HEK293 (cell line): ENCODE measurements at regions not wholly inside any gene's neighbourhood (a gene's known extent, or its start where the extent isn't known, plus 50 kb on each side); places are given as distances from the start of the nearest gene placed in this dataset.
"Not testable (repeated sequence)": the region's sequence is repeated elsewhere in the genome, so short reads cannot be mapped to it uniquely, and the experiment has no call there.

Experiments used
- CTCF ChIA-PET: fragments of 350-600 bp; formaldehyde crosslinking; extraction: SDS; loops from one replicate; lab custom pipeline; 2021; ENCODE audit warnings: antibody characterized with exemption; lab: Yijun Ruan, JAX
- POLR2A ChIA-PET: fragments of 300-600 bp; formaldehyde crosslinking; extraction: SDS; loops from one replicate; lab custom pipeline; 2020; ENCODE audit warnings: antibody characterized with exemption, inconsistent platforms; lab: Yijun Ruan, JAX
- H3K27ac ChIP-seq: fragments of 200-500 bp; sonication (Bioruptor generic); 2 replicates; pipeline ENCODE4 v1.5.1; 2014; ENCODE audit warnings: low read depth, low read length, control low read depth, inconsistent platforms; ENCODE audit errors: extremely low read depth
- H3K36me3 ChIP-seq, 2 experiments: fragments of 200-500 bp in 1 of 2; sonication (Bioruptor generic) in 1 of 2; 1 replicate in 1 of 2; 2 replicates in 1 of 2; pipeline ENCODE4 v1.5.1; 2014 to 2017; ENCODE audit warnings: inconsistent platforms in 2 of 2, low read length in 2 of 2; ENCODE audit not compliant: control insufficient read depth in 2 of 2, insufficient read depth in 1 of 2
- H3K4me1 ChIP-seq: fragments of 200-500 bp; sonication (Bioruptor generic); 2 replicates; pipeline ENCODE4 v1.5.1; 2014; ENCODE audit warnings: mild to moderate bottlenecking, low read length, inconsistent platforms; ENCODE audit not compliant: control insufficient read depth, insufficient read depth
- H3K4me3 ChIP-seq: 2 replicates; pipeline ENCODE4 v1.5.1; 2011; ENCODE audit warnings: low read depth, mild to moderate bottlenecking, control low read depth, low read length, moderate library complexity
- H3K9me3 ChIP-seq: fragments of 200-500 bp; sonication (Bioruptor generic); 2 replicates; pipeline ENCODE4 v1.5.1; 2014; ENCODE audit warnings: low read depth, low read length, inconsistent platforms; ENCODE audit not compliant: control insufficient read depth, insufficient read depth
- GLIS2 ChIP-seq: fragments of 450-650 bp; formaldehyde crosslinking; IDR thresholded peaks from 2 replicates; pipeline ENCODE4 v1.5.1; 2016; ENCODE audit warnings: missing biosample characterization, missing genetic modification characterization
- INSM2 ChIP-seq: fragments of 450-650 bp; formaldehyde crosslinking; IDR thresholded peaks from 2 replicates; pipeline ENCODE4 v1.5.1; 2016; ENCODE audit warnings: missing biosample characterization, missing genetic modification characterization
- PBX3 ChIP-seq: sonication (generic); formaldehyde crosslinking; IDR thresholded peaks from 2 replicates; pipeline ENCODE4 v1.8.1; 2022; ENCODE audit warnings: mild to moderate bottlenecking, moderate library complexity, missing genetic modification reagents
- SETDB1 ChIP-seq: IDR thresholded peaks from one replicate; pipeline ENCODE4 v1.6.1; 2017; ENCODE audit warnings: mild to moderate bottlenecking, low read length, moderate library complexity, mixed read lengths; ENCODE audit not compliant: insufficient read length
- YY1 ChIP-seq: fragments of 450-650 bp; formaldehyde crosslinking; IDR thresholded peaks from 2 replicates; pipeline ENCODE4 v1.5.1; 2018; ENCODE audit warnings: missing biosample characterization, missing genetic modification characterization
- ZNF280C ChIP-seq: fragments of 450-650 bp; formaldehyde crosslinking; IDR thresholded peaks from 2 replicates; pipeline ENCODE4 v1.5.1; 2016; ENCODE audit warnings: missing biosample characterization, missing genetic modification characterization
- ZNF423 ChIP-seq: fragments of 450-650 bp; formaldehyde crosslinking; IDR thresholded peaks from 2 replicates; pipeline ENCODE4 v1.5.1; 2016; ENCODE audit warnings: missing biosample characterization, missing genetic modification characterization
- ZNF501 ChIP-seq: fragments of 450-650 bp; formaldehyde crosslinking; IDR thresholded peaks from 2 replicates; pipeline ENCODE4 v1.5.1; 2016; ENCODE audit warnings: missing biosample characterization, missing genetic modification characterization
- ZNF549 ChIP-seq: fragments of 450-650 bp; IDR thresholded peaks from 2 replicates; pipeline ENCODE4 v1.5.1; 2018; ENCODE audit warnings: missing biosample characterization, missing genetic modification characterization, mild to moderate bottlenecking, inconsistent platforms, moderate library complexity
- ZNF585B ChIP-seq: fragments of 450-650 bp; formaldehyde crosslinking; IDR thresholded peaks from 2 replicates; pipeline ENCODE4 v1.5.1; 2016; ENCODE audit warnings: missing biosample characterization, missing genetic modification characterization

- H3K9me3 ChIP-seq, H3K4me1 ChIP-seq, CTCF ChIA-PET, H3K36me3 ChIP-seq, POLR2A ChIA-PET, H3K27ac ChIP-seq, H3K4me3 ChIP-seq: not testable (repeated sequence)
These were observed 905.5 kb upstream of the ADAMTS5 start for GRCh38 chr21:27872411-27872810.

- H3K4me3 ChIP-seq, H3K27ac ChIP-seq, H3K4me1 ChIP-seq, H3K9me3 ChIP-seq, H3K36me3 ChIP-seq, CTCF ChIA-PET, POLR2A ChIA-PET: not testable (repeated sequence)
- TF ChIP-seq SETDB1 (peak; percentile 48), ZNF585B (tag by site-specific recombination) (peak; percentile 78)
These were observed 903.9 kb upstream of the ADAMTS5 start for GRCh38 chr21:27870755-27871154.

- POLR2A ChIA-PET, H3K4me3 ChIP-seq, H3K9me3 ChIP-seq, CTCF ChIA-PET, H3K36me3 ChIP-seq, H3K27ac ChIP-seq, H3K4me1 ChIP-seq: not testable (repeated sequence)
These were observed 893.5 kb upstream of the ADAMTS5 start for GRCh38 chr21:27860314-27860955.

- H3K36me3 ChIP-seq, H3K4me3 ChIP-seq, H3K27ac ChIP-seq, CTCF ChIA-PET, POLR2A ChIA-PET, H3K9me3 ChIP-seq, H3K4me1 ChIP-seq: not testable (repeated sequence)
These were observed 891.4 kb upstream of the ADAMTS5 start for GRCh38 chr21:27858053-27858825.

GRCh38 chr21:27856988-27857387 lies 890.1 kb upstream of the ADAMTS5 start:
- CTCF ChIA-PET, POLR2A ChIA-PET: not testable (repeated sequence)

GRCh38 chr21:27841084-27841672 lies 874.3 kb upstream of the ADAMTS5 start:
- Histone ChIP-seq H3K4me3 (no peak overlapping the region), H3K4me1 (no peaks in the 10 kb centered on the region)
- CTCF ChIA-PET = no interaction called here
- POLR2A ChIA-PET = no interaction called here
- TF ChIP-seq ZNF549 (tag by site-specific recombination) (no peak), GLIS2 (tag by site-specific recombination) (no peak), ZNF423 (tag by site-specific recombination) (no peak), INSM2 (no peak), YY1 (tag by site-specific recombination) (no peak), PBX3 (CRISPR knock-in tag) (no peak), ZNF280C (tag by site-specific recombination) (no peak), ZNF501 (tag by site-specific recombination) (no peak)
- TF ChIP-seq, all 188 proteins: peak for 0
- Histone ChIP-seq H3K36me3 (no peaks in the 10 kb centered on the region), H3K9me3 (no peaks in the 10 kb centered on the region), H3K27ac (no peak overlapping the region)

More at GRCh38 chr21:27856988-27857387, 890.1 kb upstream of the ADAMTS5 start:
- H3K27ac ChIP-seq, H3K4me3 ChIP-seq, H3K9me3 ChIP-seq, H3K4me1 ChIP-seq, H3K36me3 ChIP-seq: not testable (repeated sequence)
